ENCODE measurements at regions not wholly inside any gene's neighbourhood (a gene's known extent, or its start where the extent isn't known, plus 50 kb on each side); places are given as distances from the start of the nearest gene placed in this dataset.

DNA sequence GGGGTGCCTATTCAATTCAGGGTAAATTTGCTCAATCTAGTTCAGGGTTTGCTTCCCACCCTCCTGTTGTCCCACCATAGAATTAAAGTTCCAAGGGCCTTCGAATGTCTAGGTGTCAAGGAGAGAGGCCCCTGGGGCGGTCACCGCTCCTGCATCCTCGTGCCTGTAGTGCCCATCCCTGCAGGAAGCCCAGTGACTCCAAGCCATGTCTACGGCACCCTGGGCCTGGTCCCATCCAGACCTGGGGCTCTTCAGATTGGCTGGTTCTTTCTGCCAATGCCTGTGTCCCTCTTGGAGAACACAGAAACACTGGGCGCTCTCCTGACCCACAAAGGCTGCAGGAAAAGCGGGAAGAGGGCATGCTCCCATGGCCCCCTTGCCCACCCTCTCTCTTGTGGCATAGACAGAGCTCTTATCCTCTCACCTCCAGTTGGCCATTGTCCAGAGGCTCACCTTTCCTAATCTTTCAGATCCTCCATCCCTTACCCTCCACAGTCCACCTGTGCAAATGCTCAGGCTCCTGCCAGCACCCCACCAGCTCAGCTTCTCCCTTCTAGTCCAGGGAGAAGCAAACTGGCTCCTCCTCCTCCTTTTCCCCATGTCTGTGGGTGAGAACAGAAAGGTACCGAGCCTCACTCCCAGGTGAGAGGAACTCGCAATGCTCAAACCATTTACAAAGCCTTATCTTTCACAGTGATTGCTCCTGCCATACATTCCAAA is 253.0 kb upstream of the IRX2 start:
- Mint-ChIP-seq H3K4me3 (no peak overlapping the region), H3K27me3 (no peaks in the 10 kb centered on the region), H3K4me1 (no peaks in the 10 kb centered on the region), H3K9me3 (peaks cover 18% of the 10 kb centered on the region), H3K36me3 (ENCODE audit: low read depth) (no peaks in the 10 kb centered on the region), H3K27ac (no peak overlapping the region)
- ChIA-PET POLR2A (no interaction called here), CTCF (no interaction called here)
- no peak for DNase-seq

GRCh38 chr5:3002230-3002629 is 250.8 kb upstream of the IRX2 start:
- DNase-seq: no peak
- Mint-ChIP-seq H3K27ac (no peak overlapping the region), H3K9me3 (peaks cover 17% of the 10 kb centered on the region), H3K36me3 (ENCODE audit: low read depth) (no peaks in the 10 kb centered on the region), H3K4me1 (no peaks in the 10 kb centered on the region), H3K4me3 (no peak overlapping the region), H3K27me3 (no peaks in the 10 kb centered on the region)
- POLR2A ChIA-PET: no interaction called here
- CTCF ChIA-PET: no interaction called here

DNA sequence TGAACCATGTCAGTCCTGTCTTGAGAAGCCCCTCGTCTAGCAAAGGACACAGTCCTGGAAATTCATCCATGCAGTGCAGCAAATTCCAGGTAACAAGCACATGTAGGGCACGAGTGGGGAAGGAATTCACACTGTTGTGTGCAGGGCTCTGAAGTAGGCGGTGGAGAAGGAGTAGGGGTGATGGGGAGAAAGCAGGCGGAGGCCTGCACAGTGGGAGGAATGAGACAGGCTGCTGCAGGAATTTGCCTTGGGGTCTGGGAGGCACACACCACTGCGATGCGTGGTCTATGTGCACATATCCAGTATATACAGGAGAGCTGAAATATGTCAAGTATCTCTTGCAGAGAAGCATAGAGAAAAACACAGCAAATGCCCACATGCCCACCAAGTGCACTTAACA is 249.2 kb upstream of the IRX2 start:
- ChIA-PET POLR2A (no interaction called here), CTCF (no interaction called here)
- no peaks in the 10 kb centered on the region for H3K36me3 Mint-ChIP-seq (ENCODE audit: low read depth)
- no peak overlapping the region for H3K27ac Mint-ChIP-seq
- H3K4me1 Mint-ChIP-seq: no peaks in the 10 kb centered on the region
- peaks cover 13% of the 10 kb centered on the region for H3K9me3 Mint-ChIP-seq
- H3K4me3 Mint-ChIP-seq: no peak overlapping the region
- DNase-seq: no peak
- H3K27me3 Mint-ChIP-seq: no peaks in the 10 kb centered on the region

GRCh38 chr5:2999926-3000325 is 248.4 kb upstream of the IRX2 start:
- peaks cover 13% of the 10 kb centered on the region for H3K9me3 Mint-ChIP-seq
- H3K36me3 Mint-ChIP-seq (ENCODE audit: low read depth): no peaks in the 10 kb centered on the region
- CTCF ChIA-PET: no interaction called here
- H3K27ac Mint-ChIP-seq: no peak overlapping the region
- H3K4me3 Mint-ChIP-seq: no peak overlapping the region
- POLR2A ChIA-PET: no interaction called here
- DNase-seq: no peak
- H3K4me1 Mint-ChIP-seq: no peaks in the 10 kb centered on the region
- H3K27me3 Mint-ChIP-seq: no peaks in the 10 kb centered on the region

DNA sequence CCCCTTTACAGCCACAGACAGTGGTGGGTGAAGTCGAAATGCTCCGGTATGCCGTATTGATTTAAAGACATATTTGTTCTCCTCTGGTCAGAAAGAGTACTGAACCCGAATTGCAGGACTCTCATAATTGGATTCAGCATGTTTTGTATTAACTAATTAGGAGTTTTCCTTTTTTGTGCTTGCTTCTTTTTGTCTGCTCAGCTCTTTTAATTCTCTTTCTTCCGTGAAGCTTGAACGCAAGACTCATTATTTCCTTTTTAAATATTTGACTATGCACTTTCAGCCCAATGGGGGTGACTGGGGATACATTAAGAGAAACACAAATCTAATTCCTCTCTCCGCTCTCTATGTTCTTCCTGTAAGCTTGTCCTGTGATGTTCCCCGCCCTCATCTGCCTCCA is 246.6 kb upstream of the IRX2 start:
- Mint-ChIP-seq H3K9me3 (peaks cover 15% of the 10 kb centered on the region), H3K4me3 (no peak overlapping the region), H3K27me3 (no peaks in the 10 kb centered on the region), H3K36me3 (ENCODE audit: low read depth) (no peaks in the 10 kb centered on the region), H3K4me1 (no peaks in the 10 kb centered on the region), H3K27ac (no peak overlapping the region)
- ChIA-PET CTCF (no interaction called here), POLR2A (no interaction called here)
- DNase-seq: no peak

GRCh38 chr5:2997179-2997578 is 245.7 kb upstream of the IRX2 start:
- Mint-ChIP-seq H3K27ac (no peak overlapping the region), H3K9me3 (peaks cover 9% of the 10 kb centered on the region), H3K4me3 (no peak overlapping the region), H3K36me3 (ENCODE audit: low read depth) (no peaks in the 10 kb centered on the region), H3K4me1 (no peaks in the 10 kb centered on the region), H3K27me3 (no peaks in the 10 kb centered on the region)
- ChIA-PET CTCF (no interaction called here), POLR2A (no interaction called here)
- no peak for DNase-seq

DNA sequence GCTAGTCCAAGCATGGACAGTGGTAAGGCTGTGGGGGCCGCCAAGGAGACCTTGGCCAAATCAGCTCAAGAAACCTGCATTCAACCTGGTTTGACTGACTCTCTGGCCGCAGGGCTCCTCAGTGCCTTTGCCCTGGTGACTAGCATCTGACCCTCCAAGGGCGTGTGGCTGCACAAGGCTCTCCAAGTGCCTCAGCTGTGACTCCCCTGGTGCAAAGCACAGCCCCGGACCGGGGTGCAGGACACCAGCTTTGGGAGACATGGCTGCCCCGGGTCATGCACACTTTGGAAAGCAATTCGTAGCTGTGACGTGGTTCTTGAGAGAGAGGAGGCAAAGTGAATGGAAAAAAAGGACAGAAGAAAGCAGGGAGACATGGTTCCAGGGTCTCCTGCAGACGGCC is 245.2 kb upstream of the IRX2 start:
- Mint-ChIP-seq H3K27me3 (no peaks in the 10 kb centered on the region), H3K27ac (no peak overlapping the region), H3K9me3 (peaks cover 9% of the 10 kb centered on the region), H3K4me3 (no peak overlapping the region), H3K4me1 (no peaks in the 10 kb centered on the region), H3K36me3 (ENCODE audit: low read depth) (no peaks in the 10 kb centered on the region)
- ChIA-PET POLR2A (no interaction called here), CTCF (no interaction called here)
- DNase-seq: no peak

DNA sequence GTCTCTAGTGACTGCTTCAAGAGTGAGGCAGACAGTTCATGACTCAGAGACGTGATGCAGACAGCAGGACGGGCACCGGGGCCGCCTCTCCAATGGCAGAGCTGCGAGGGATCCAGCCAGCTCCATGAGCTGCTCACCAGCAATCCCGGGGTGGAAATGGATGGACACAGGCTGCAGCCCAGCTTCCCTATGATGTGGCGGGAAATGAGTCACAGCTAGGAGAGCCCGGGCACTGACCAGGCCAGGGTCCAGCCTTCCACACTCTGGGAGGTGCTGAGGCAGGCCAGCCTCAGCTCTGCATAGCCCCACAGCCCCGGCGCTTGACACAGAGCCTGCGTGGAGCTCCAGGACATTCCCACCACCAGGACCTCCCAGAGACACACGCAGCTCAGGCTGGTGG is 244.8 kb upstream of the IRX2 start:
- H3K36me3 Mint-ChIP-seq (ENCODE audit: low read depth): no peaks in the 10 kb centered on the region
- no peaks in the 10 kb centered on the region for H3K4me1 Mint-ChIP-seq
- H3K4me3 Mint-ChIP-seq: no peak overlapping the region
- ChIA-PET POLR2A (no interaction called here), CTCF (no interaction called here)
- DNase-seq: no peak
- H3K27me3 Mint-ChIP-seq: no peaks in the 10 kb centered on the region
- H3K27ac Mint-ChIP-seq: no peak overlapping the region
- H3K9me3 Mint-ChIP-seq: peaks cover 9% of the 10 kb centered on the region

GRCh38 chr5:2995667-2996066 is 244.2 kb upstream of the IRX2 start:
- no peak overlapping the region for H3K4me3 Mint-ChIP-seq
- no peaks in the 10 kb centered on the region for H3K27me3 Mint-ChIP-seq
- no peaks in the 10 kb centered on the region for H3K36me3 Mint-ChIP-seq (ENCODE audit: low read depth)
- ChIA-PET POLR2A (no interaction called here), CTCF (no interaction called here)
- peaks cover 9% of the 10 kb centered on the region for H3K9me3 Mint-ChIP-seq
- no peak overlapping the region for H3K27ac Mint-ChIP-seq
- no peaks in the 10 kb centered on the region for H3K4me1 Mint-ChIP-seq
- DNase-seq: no peak

GRCh38 chr5:2995035-2995434 is 243.6 kb upstream of the IRX2 start:
- Mint-ChIP-seq H3K27ac (no peak overlapping the region), H3K4me3 (no peak overlapping the region)
- POLR2A ChIA-PET: no interaction called here

GRCh38 chr5:2993771-2994170 is 242.3 kb upstream of the IRX2 start:
- Mint-ChIP-seq H3K4me3 (no peak overlapping the region), H3K27me3 (no peaks in the 10 kb centered on the region), H3K36me3 (ENCODE audit: low read depth) (no peaks in the 10 kb centered on the region), H3K9me3 (peaks cover 11% of the 10 kb centered on the region), H3K4me1 (no peaks in the 10 kb centered on the region), H3K27ac (no peak overlapping the region)
- POLR2A ChIA-PET: no interaction called here
- DNase-seq: no peak
- CTCF ChIA-PET: no interaction called here

More at GRCh38 chr5:2995035-2995434, 243.6 kb upstream of the IRX2 start:
- DNase-seq: no peak
- CTCF ChIA-PET: no interaction called here
- Mint-ChIP-seq H3K9me3 (peaks cover 11% of the 10 kb centered on the region), H3K4me1 (no peaks in the 10 kb centered on the region), H3K27me3 (no peaks in the 10 kb centered on the region), H3K36me3 (ENCODE audit: low read depth) (no peaks in the 10 kb centered on the region)

GRCh38 chr5:2993301-2993700 is 241.8 kb upstream of the IRX2 start:
- H3K27ac Mint-ChIP-seq: no peak overlapping the region
- no peak for DNase-seq
- no peak overlapping the region for H3K4me3 Mint-ChIP-seq
- no peaks in the 10 kb centered on the region for H3K27me3 Mint-ChIP-seq
- H3K4me1 Mint-ChIP-seq: no peaks in the 10 kb centered on the region
- CTCF ChIA-PET: no interaction called here
- POLR2A ChIA-PET: no interaction called here
- no peaks in the 10 kb centered on the region for H3K36me3 Mint-ChIP-seq (ENCODE audit: low read depth)
- peaks cover 10% of the 10 kb centered on the region for H3K9me3 Mint-ChIP-seq

DNA sequence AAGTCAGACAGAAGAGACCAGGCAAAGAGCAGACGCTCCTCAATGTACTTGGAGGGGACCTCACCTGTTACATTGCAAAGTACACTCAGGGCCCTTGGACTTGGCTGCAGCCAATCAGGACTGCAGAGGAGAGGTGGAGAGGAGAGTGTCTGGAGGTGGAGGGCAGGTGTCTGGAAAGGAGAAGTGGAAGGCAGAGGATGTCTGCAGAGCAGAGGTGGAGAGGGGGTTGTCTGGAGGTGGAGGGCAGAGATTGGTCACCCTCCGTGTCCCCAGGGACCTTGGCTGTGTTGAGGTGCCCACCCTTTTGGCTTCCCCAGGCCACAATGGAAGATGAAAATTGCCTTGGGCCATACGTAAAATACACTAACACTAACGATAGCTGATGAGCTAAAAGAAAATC is 241.3 kb upstream of the IRX2 start:
- DNase-seq: no peak
- H3K4me1 Mint-ChIP-seq: no peaks in the 10 kb centered on the region

GRCh38 chr5:2991884-2992283 is 240.4 kb upstream of the IRX2 start:
- H3K27ac Mint-ChIP-seq: no peak overlapping the region
- no peak for DNase-seq
- H3K4me1 Mint-ChIP-seq: no peaks in the 10 kb centered on the region
- no peaks in the 10 kb centered on the region for H3K36me3 Mint-ChIP-seq (ENCODE audit: low read depth)
- POLR2A ChIA-PET: no interaction called here
- H3K27me3 Mint-ChIP-seq: no peaks in the 10 kb centered on the region
- CTCF ChIA-PET: no interaction called here
- H3K4me3 Mint-ChIP-seq: no peak overlapping the region
- peaks cover 9% of the 10 kb centered on the region for H3K9me3 Mint-ChIP-seq

More for the DNA sequence above, 241.3 kb upstream of the IRX2 start:
- Mint-ChIP-seq H3K36me3 (ENCODE audit: low read depth) (no peaks in the 10 kb centered on the region), H3K4me3 (no peak overlapping the region), H3K27me3 (no peaks in the 10 kb centered on the region), H3K27ac (no peak overlapping the region), H3K9me3 (peaks cover 9% of the 10 kb centered on the region)
- ChIA-PET CTCF (no interaction called here), POLR2A (no interaction called here)

DNA sequence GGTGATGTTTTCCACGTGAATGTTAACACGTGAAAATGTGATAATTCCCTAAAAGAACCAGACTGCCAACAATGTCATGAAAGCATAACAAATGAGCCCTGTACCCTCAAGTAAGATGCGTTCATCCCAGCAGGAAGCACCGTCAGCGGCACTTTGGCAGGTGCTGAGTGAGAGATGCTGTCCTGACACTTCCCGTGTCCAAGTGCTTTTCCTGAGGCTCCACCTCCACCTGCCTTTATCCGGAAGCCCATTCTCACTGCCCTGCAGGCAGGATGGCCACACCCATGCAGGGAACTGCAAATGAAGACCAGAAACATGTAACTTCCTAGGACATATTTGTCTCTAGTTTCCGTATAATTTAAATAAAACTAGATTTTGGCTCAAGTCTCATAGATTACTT is 238.0 kb upstream of the IRX2 start:
- CTCF ChIA-PET: no interaction called here
- Mint-ChIP-seq H3K4me3 (no peak overlapping the region), H3K27me3 (no peaks in the 10 kb centered on the region), H3K4me1 (no peaks in the 10 kb centered on the region), H3K27ac (no peak overlapping the region), H3K9me3 (peaks cover 7% of the 10 kb centered on the region), H3K36me3 (ENCODE audit: low read depth) (no peaks in the 10 kb centered on the region)
- no peak for DNase-seq
- POLR2A ChIA-PET: no interaction called here
